Bronchial epithelial cell (primary cell): ENCODE measurements at regions not wholly inside any gene's neighbourhood (a gene's known extent, or its start where the extent isn't known, plus 50 kb on each side); places are given as distances from the start of the nearest gene placed in this dataset.

ENCODE experiments used
- DNase-seq: peaks from one replicate; pipeline ENCODE4 v3.0.0-alpha.2; 2010; ENCODE audit warnings: low read depth
- FAIRE-seq: peaks from 2 replicates; lab custom pipeline; 2011; peaks lifted over from hg19 to GRCh38; lab: Jason Lieb, UNC
- H3K27me3 ChIP-seq: 2 replicates; pipeline ENCODE4 v1.5.1; 2011; ENCODE audit warnings: low read length; ENCODE audit not compliant: control insufficient read depth, insufficient read depth
- H3K36me3 ChIP-seq: 2 replicates; pipeline ENCODE4 v1.5.1; 2011; ENCODE audit warnings: low read length; ENCODE audit not compliant: control insufficient read depth, insufficient read depth
- H3K4me3 ChIP-seq: 2 replicates; pipeline ENCODE4 v1.5.1; 2011; ENCODE audit warnings: mild to moderate bottlenecking, low read depth, low read length, control low read depth
- CTCF ChIP-seq: IDR thresholded peaks from 2 replicates; pipeline ENCODE4 v1.5.1; 2011; ENCODE audit warnings: mild to moderate bottlenecking, moderate library complexity, low read length, control low read depth, inconsistent platforms; ENCODE audit not compliant: insufficient read depth, severe bottlenecking

- Histone ChIP-seq H3K4me3 (no peak overlapping the region), H3K36me3 (no peaks in the 10 kb centered on the region), H3K27me3 (no peaks in the 10 kb centered on the region)
- FAIRE-seq: no peak
- DNase-seq: no peak
- TF ChIP-seq CTCF: no peak
These were observed 494.7 kb downstream of the BUD13 start for GRCh38 chr11:116278076-116278475.

GRCh38 chr11:116276051-116277044 is 496.4 kb downstream of the BUD13 start:
- FAIRE-seq (no peak), DNase-seq (peak; percentile 44)
- peak; percentile 85 for TF ChIP-seq CTCF
- H3K27me3 ChIP-seq: no peaks in the 10 kb centered on the region
- no peaks in the 10 kb centered on the region for H3K36me3 ChIP-seq
- H3K4me3 ChIP-seq: peak overlapping the region; percentile 12

GRCh38 chr11:116275635-116276034 is 497.2 kb downstream of the BUD13 start:
- TF ChIP-seq CTCF: no peak

GRCh38 chr11:116274521-116274920 is 498.3 kb downstream of the BUD13 start:
- Histone ChIP-seq H3K36me3 (no peaks in the 10 kb centered on the region), H3K27me3 (no peaks in the 10 kb centered on the region)
- no peak for TF ChIP-seq CTCF

More at GRCh38 chr11:116275635-116276034, 497.2 kb downstream of the BUD13 start:
- FAIRE-seq: no peak
- peak; percentile 22 for DNase-seq
- Histone ChIP-seq H3K36me3 (no peaks in the 10 kb centered on the region), H3K27me3 (no peaks in the 10 kb centered on the region), H3K4me3 (no peak overlapping the region)

GRCh38 chr11:116272181-116272789 is 500.5 kb downstream of the BUD13 start:
- no peaks in the 10 kb centered on the region for H3K27me3 ChIP-seq
- FAIRE-seq: peak; percentile 85
- no peaks in the 10 kb centered on the region for H3K36me3 ChIP-seq
- no peak for TF ChIP-seq CTCF
- no peak overlapping the region for H3K4me3 ChIP-seq
- DNase-seq: no peak

More at GRCh38 chr11:116274521-116274920, 498.3 kb downstream of the BUD13 start:
- FAIRE-seq (no peak), DNase-seq (no peak)
- no peak overlapping the region for H3K4me3 ChIP-seq
